ENCODE measurements at regions not wholly inside any gene's neighbourhood (a gene's known extent, or its start where the extent isn't known, plus 50 kb on each side); places are given as distances from the start of the nearest gene placed in this dataset.

DNA sequence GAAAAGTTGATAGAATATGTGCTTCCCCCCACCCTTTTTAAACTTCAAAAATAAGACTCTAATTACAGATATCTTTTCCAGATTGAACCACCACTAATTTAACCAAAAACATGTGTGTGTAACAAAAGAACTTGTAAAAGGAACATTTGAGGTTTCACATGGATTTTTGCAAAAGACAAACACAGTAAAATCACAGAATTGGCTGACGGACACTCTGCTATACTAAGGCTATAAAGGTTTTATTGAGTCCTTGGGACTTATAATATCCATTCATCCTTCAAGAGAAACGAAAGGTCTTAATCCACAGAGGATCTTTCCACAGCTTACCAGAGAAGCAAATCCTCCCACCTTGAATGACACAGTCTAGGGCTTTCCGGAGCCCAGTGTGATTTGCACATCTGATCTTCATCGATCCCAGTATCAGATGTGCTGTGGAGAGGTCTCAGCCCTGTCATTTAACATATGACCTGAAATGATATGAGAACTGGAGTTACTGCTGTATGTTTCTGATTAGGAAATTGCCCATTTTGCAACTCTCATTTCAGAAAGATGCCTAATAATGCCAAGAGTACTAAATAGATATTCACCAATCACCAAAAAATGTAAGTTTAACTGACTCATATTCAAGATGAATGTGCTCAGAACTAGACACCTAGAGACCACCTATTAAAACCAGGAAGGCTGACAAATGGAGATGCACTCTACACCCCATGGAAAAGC is 256.5 kb upstream of the FBXL7 start:
- Histone ChIP-seq H3K4me1 (ENCODE audit: control insufficient read depth in 1 of 2, insufficient read depth in 2 of 2, low read length in 2 of 2) (no peaks in the 10 kb centered on the region), H3K9ac (ENCODE audit: low read length) (no peak overlapping the region), H4K8ac (ENCODE audit: low read depth, low read length) (no peak overlapping the region), H3K9me3 (ENCODE audit: insufficient read depth, low read depth, low read length) (peaks cover 4% of the 10 kb centered on the region), H3K23ac (ENCODE audit: low read length) (no peak overlapping the region), H2BK120ac (ENCODE audit: insufficient read depth, low read length, poor library complexity) (no peak overlapping the region), H3K14ac (ENCODE audit: low read length) (no peak overlapping the region), H2BK12ac (ENCODE audit: low read length) (no peak overlapping the region), H4K91ac (ENCODE audit: low read depth, low read length) (no peak overlapping the region), H3K27me3 (ENCODE audit: insufficient read depth, low read length) (no peaks in the 10 kb centered on the region), H3K4me3 (ENCODE audit: low read depth, low read length) (no peak overlapping the region), H2AK5ac (ENCODE audit: low read length) (no peak overlapping the region), H3K36me3 (ENCODE audit: control insufficient read depth in 1 of 2, insufficient read depth in 2 of 2, low read length in 2 of 2) (no peaks in the 10 kb centered on the region), H3K4ac (ENCODE audit: low read depth, low read length) (no peak overlapping the region), H2BK5ac (ENCODE audit: low read depth, low read length, poor library complexity) (no peak overlapping the region), H2AFZ (ENCODE audit: insufficient read depth, low read length, poor library complexity) (no peak overlapping the region), H3K27ac (ENCODE audit: low read depth, low read length) (no peak overlapping the region), H3K79me1 (ENCODE audit: low read length) (no peaks in the 10 kb centered on the region), H4K12ac (ENCODE audit: low read depth, low read length) (no peak overlapping the region), H3K79me2 (ENCODE audit: control insufficient read depth, insufficient read depth, low read length, poor library complexity) (no peaks in the 10 kb centered on the region), H3K4me2 (ENCODE audit: low read length) (no peak overlapping the region), H3K18ac (ENCODE audit: low read length) (no peak overlapping the region)
- DNase-seq = no peak
- no CpG with 5 or more reads among the region's 4 CpGs for WGBS (ENCODE audit: extremely low coverage, insufficient coverage, insufficient read length)

DNA sequence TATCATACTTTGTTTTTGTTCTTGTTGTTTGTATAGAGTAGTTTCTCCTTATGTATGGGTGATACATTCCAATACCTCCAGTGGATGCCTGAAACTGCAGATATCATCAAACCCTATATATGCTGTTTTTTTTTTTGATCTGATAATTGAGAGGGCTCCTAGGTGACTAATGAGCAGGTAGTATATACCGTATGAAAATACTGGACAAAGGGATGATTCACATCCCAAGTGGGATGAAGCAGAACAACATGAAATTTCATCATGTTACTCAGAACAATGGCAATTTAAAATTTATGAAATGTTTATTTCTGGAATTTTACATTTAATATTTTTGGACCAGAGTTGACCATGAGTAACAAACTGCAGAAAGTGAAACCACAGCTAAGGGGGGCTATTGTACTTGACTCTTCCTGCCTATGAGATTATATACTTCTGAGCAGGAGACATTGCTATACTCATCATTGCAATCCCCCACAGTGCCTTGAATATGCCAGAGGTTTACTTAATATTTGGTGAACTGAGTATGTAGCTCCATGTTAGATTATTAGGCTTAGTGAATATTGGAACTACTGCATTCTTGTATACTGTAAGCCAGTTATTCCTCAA is 258.7 kb upstream of the FBXL7 start:
- Histone ChIP-seq H3K18ac (ENCODE audit: low read length) (no peak overlapping the region), H3K4me3 (ENCODE audit: low read depth, low read length) (no peak overlapping the region)

DNA sequence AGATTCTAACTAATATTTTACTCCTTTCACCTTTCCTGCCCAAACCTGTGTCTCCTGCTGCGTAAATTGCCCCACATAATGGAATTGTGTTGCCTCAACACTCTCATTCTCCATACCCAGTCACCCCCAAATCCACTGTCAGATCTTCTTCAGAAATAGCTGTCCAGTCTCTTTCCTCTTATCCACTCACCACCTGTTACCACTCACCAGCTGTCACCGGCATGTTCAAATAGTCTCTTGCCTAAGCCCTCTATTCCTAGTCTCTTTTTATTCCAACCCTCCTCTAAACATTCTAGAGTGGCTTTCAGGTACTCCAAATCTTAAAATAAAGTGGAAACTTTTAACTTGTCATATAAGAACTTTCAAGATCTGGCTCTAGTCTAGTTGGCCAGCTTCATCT is 262.0 kb upstream of the FBXL7 start:
- no peak overlapping the region for H4K12ac ChIP-seq (ENCODE audit: low read depth, low read length)
- H3K18ac ChIP-seq (ENCODE audit: low read length) = no peak overlapping the region
- H3K9me3 ChIP-seq (ENCODE audit: insufficient read depth, low read depth, low read length) = peaks cover 4% of the 10 kb centered on the region
- no peak overlapping the region for H3K9ac ChIP-seq (ENCODE audit: low read length)
- H2BK12ac ChIP-seq (ENCODE audit: low read length) = no peak overlapping the region
- no peak overlapping the region for H2AK5ac ChIP-seq (ENCODE audit: low read length)
- no peak overlapping the region for H3K4ac ChIP-seq (ENCODE audit: low read depth, low read length)
- no CpG with 5 or more reads among the region's 2 CpGs for WGBS (ENCODE audit: extremely low coverage, insufficient coverage, insufficient read length)
- no peak overlapping the region for H3K23ac ChIP-seq (ENCODE audit: low read length)
- H3K14ac ChIP-seq (ENCODE audit: low read length) = no peak overlapping the region
- no peaks in the 10 kb centered on the region for H3K79me2 ChIP-seq (ENCODE audit: control insufficient read depth, insufficient read depth, low read length, poor library complexity)
- no peak overlapping the region for H2BK5ac ChIP-seq (ENCODE audit: low read depth, low read length, poor library complexity)
- H4K91ac ChIP-seq (ENCODE audit: low read depth, low read length) = no peak overlapping the region
- no peak overlapping the region for H4K8ac ChIP-seq (ENCODE audit: low read depth, low read length)
- no peaks in the 10 kb centered on the region for H3K79me1 ChIP-seq (ENCODE audit: low read length)
- no peaks in the 10 kb centered on the region for H3K4me1 ChIP-seq (ENCODE audit: control insufficient read depth in 1 of 2, insufficient read depth in 2 of 2, low read length in 2 of 2)
- H3K27ac ChIP-seq (ENCODE audit: low read depth, low read length) = no peak overlapping the region
- no peaks in the 10 kb centered on the region for H3K27me3 ChIP-seq (ENCODE audit: insufficient read depth, low read length)
- H3K36me3 ChIP-seq (ENCODE audit: control insufficient read depth in 1 of 2, insufficient read depth in 2 of 2, low read length in 2 of 2) = no peaks in the 10 kb centered on the region
- H3K4me3 ChIP-seq (ENCODE audit: low read depth, low read length) = no peak overlapping the region
- no peak for DNase-seq
- no peak overlapping the region for H3K4me2 ChIP-seq (ENCODE audit: low read length)
- no peak overlapping the region for H2AFZ ChIP-seq (ENCODE audit: insufficient read depth, low read length, poor library complexity)
- H2BK120ac ChIP-seq (ENCODE audit: insufficient read depth, low read length, poor library complexity) = no peak overlapping the region

More for the DNA sequence above, 258.7 kb upstream of the FBXL7 start:
- H4K91ac ChIP-seq (ENCODE audit: low read depth, low read length) = no peak overlapping the region
- no peak overlapping the region for H3K4me2 ChIP-seq (ENCODE audit: low read length)
- H2BK120ac ChIP-seq (ENCODE audit: insufficient read depth, low read length, poor library complexity) = no peak overlapping the region
- no peaks in the 10 kb centered on the region for H3K79me1 ChIP-seq (ENCODE audit: low read length)
- peaks cover 4% of the 10 kb centered on the region for H3K9me3 ChIP-seq (ENCODE audit: insufficient read depth, low read depth, low read length)
- H3K14ac ChIP-seq (ENCODE audit: low read length) = no peak overlapping the region
- H3K9ac ChIP-seq (ENCODE audit: low read length) = no peak overlapping the region
- no peak for DNase-seq
- no peaks in the 10 kb centered on the region for H3K27me3 ChIP-seq (ENCODE audit: insufficient read depth, low read length)
- H4K12ac ChIP-seq (ENCODE audit: low read depth, low read length) = no peak overlapping the region
- H3K79me2 ChIP-seq (ENCODE audit: control insufficient read depth, insufficient read depth, low read length, poor library complexity) = no peaks in the 10 kb centered on the region
- H3K27ac ChIP-seq (ENCODE audit: low read depth, low read length) = no peak overlapping the region
- H2BK5ac ChIP-seq (ENCODE audit: low read depth, low read length, poor library complexity) = no peak overlapping the region
- no peak overlapping the region for H2AFZ ChIP-seq (ENCODE audit: insufficient read depth, low read length, poor library complexity)
- H3K36me3 ChIP-seq (ENCODE audit: control insufficient read depth in 1 of 2, insufficient read depth in 2 of 2, low read length in 2 of 2) = no peaks in the 10 kb centered on the region
- no peaks in the 10 kb centered on the region for H3K4me1 ChIP-seq (ENCODE audit: control insufficient read depth in 1 of 2, insufficient read depth in 2 of 2, low read length in 2 of 2)
- no peak overlapping the region for H3K4ac ChIP-seq (ENCODE audit: low read depth, low read length)
- no peak overlapping the region for H2AK5ac ChIP-seq (ENCODE audit: low read length)
- no peak overlapping the region for H2BK12ac ChIP-seq (ENCODE audit: low read length)
- no peak overlapping the region for H3K23ac ChIP-seq (ENCODE audit: low read length)
- H4K8ac ChIP-seq (ENCODE audit: low read depth, low read length) = no peak overlapping the region
- no CpG with 5 or more reads among the region's 1 CpG for WGBS (ENCODE audit: extremely low coverage, insufficient coverage, insufficient read length)

DNA sequence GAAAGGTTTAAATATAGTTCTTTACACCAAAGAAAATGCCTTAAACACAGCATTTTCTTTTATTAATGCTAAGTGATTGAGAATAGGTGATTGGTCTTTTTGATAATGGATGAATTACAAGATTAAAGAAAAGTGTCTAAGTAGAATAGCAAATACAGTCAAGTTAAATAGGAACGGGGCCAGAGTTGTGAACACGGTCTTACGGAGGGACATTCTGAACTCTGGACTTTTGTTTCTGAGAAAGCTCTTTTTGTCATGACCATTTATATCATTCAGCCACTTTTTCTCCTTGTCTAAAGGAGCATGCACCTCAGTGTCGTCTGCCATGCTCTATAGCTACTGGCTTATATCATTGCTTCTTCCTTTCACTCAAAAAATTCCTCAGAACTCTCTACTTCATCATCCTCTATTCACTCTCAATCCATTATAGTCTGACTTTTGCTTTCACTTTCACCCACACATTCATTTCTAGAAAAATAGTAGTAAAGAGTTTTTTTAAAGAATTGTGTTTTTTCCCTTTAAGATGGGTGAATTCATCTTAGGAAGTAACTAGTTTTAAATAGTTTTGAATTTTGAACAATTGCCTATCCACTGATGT is 263.0 kb upstream of the FBXL7 start:
- Histone ChIP-seq H3K23ac (ENCODE audit: low read length) (no peak overlapping the region), H2BK120ac (ENCODE audit: insufficient read depth, low read length, poor library complexity) (no peak overlapping the region), H2BK12ac (ENCODE audit: low read length) (no peak overlapping the region), H3K18ac (ENCODE audit: low read length) (no peak overlapping the region), H3K14ac (ENCODE audit: low read length) (no peak overlapping the region), H3K36me3 (ENCODE audit: control insufficient read depth in 1 of 2, insufficient read depth in 2 of 2, low read length in 2 of 2) (no peaks in the 10 kb centered on the region), H3K27me3 (ENCODE audit: insufficient read depth, low read length) (no peaks in the 10 kb centered on the region), H3K79me2 (ENCODE audit: control insufficient read depth, insufficient read depth, low read length, poor library complexity) (no peaks in the 10 kb centered on the region), H3K79me1 (ENCODE audit: low read length) (no peaks in the 10 kb centered on the region), H3K4me1 (ENCODE audit: control insufficient read depth in 1 of 2, insufficient read depth in 2 of 2, low read length in 2 of 2) (no peaks in the 10 kb centered on the region), H3K4me2 (ENCODE audit: low read length) (no peak overlapping the region), H3K4me3 (ENCODE audit: low read depth, low read length) (no peak overlapping the region), H3K9ac (ENCODE audit: low read length) (no peak overlapping the region), H4K8ac (ENCODE audit: low read depth, low read length) (no peak overlapping the region), H3K4ac (ENCODE audit: low read depth, low read length) (no peak overlapping the region), H2BK5ac (ENCODE audit: low read depth, low read length, poor library complexity) (no peak overlapping the region), H2AFZ (ENCODE audit: insufficient read depth, low read length, poor library complexity) (no peak overlapping the region), H2AK5ac (ENCODE audit: low read length) (no peak overlapping the region), H3K9me3 (ENCODE audit: insufficient read depth, low read depth, low read length) (peaks cover 4% of the 10 kb centered on the region), H4K91ac (ENCODE audit: low read depth, low read length) (no peak overlapping the region), H3K27ac (ENCODE audit: low read depth, low read length) (no peak overlapping the region), H4K12ac (ENCODE audit: low read depth, low read length) (no peak overlapping the region)
- no CpG with 5 or more reads among the region's 4 CpGs for WGBS (ENCODE audit: extremely low coverage, insufficient coverage, insufficient read length)
- no peak for DNase-seq
